ENCODE measurements at regions not wholly inside any gene's neighbourhood (a gene's known extent, or its start where the extent isn't known, plus 50 kb on each side); places are given as distances from the start of the nearest gene placed in this dataset.

GRCh38 chr7:46035166-46035565, 114.1 kb upstream of the IGFBP3 start:
- FAIRE-seq (no peak), ATAC-seq (no peak)
- intact Hi-C loops (cut with DNase I) = no loop called here

GRCh38 chr7:46034056-46034768, 113.1 kb upstream of the IGFBP3 start:
- Histone ChIP-seq H3K4me1 (no peaks in the 10 kb centered on the region), H3K27ac (no peak overlapping the region), H3K27me3 (no peaks in the 10 kb centered on the region), H3K9me3 (no peaks in the 10 kb centered on the region), H3K36me3 (no peaks in the 10 kb centered on the region), H3K4me3 (no peak overlapping the region)
- WGBS, 2 donors = 47 to 64% methylated on average over 5 of the region's 5 CpGs
- no peak for DNase-seq
- no peak for TF ChIP-seq CTCF (IDR thresholded peaks at IDR 0.05)
- no peak for ATAC-seq
- no peak for FAIRE-seq
- intact Hi-C loops (cut with DNase I) = no loop called here

More at GRCh38 chr7:46035166-46035565, 114.1 kb upstream of the IGFBP3 start:
- Histone ChIP-seq H3K27ac (no peak overlapping the region), H3K9me3 (no peaks in the 10 kb centered on the region), H3K4me3 (no peak overlapping the region), H3K36me3 (no peaks in the 10 kb centered on the region), H3K27me3 (no peaks in the 10 kb centered on the region), H3K4me1 (no peaks in the 10 kb centered on the region)
- WGBS, 2 donors = 84 to 89% methylated on average over 1 of the region's 1 CpG
- no peak for TF ChIP-seq CTCF (IDR thresholded peaks at IDR 0.05)
- DNase-seq = no peak

GRCh38 chr7:46033592-46033991, 112.5 kb upstream of the IGFBP3 start:
- no peak for ATAC-seq
- no peak for FAIRE-seq
- Histone ChIP-seq H3K4me3 (no peak overlapping the region), H3K36me3 (no peaks in the 10 kb centered on the region), H3K4me1 (no peaks in the 10 kb centered on the region), H3K9me3 (no peaks in the 10 kb centered on the region), H3K27me3 (no peaks in the 10 kb centered on the region), H3K27ac (no peak overlapping the region)
- no peak for DNase-seq
- intact Hi-C loops (cut with DNase I) = no loop called here
- TF ChIP-seq CTCF (IDR thresholded peaks at IDR 0.05) = no peak
- 87 to 91% methylated on average over 6 of the region's 6 CpGs for WGBS, 2 donors

GRCh38 chr7:46032942-46033341, 111.9 kb upstream of the IGFBP3 start:
- ATAC-seq (no peak), FAIRE-seq (no peak), DNase-seq (no peak)
- no peak overlapping the region for H3K4me3 ChIP-seq
- H3K27ac ChIP-seq = no peak overlapping the region
- intact Hi-C loops (cut with DNase I) = no loop called here
- TF ChIP-seq CTCF (IDR thresholded peaks at IDR 0.05) = no peak
- no peaks in the 10 kb centered on the region for H3K9me3 ChIP-seq
- H3K4me1 ChIP-seq = no peaks in the 10 kb centered on the region
- WGBS, 2 donors = 91 to 97% methylated on average over 2 of the region's 2 CpGs
- H3K36me3 ChIP-seq = no peaks in the 10 kb centered on the region
- no peaks in the 10 kb centered on the region for H3K27me3 ChIP-seq

GRCh38 chr7:46032353-46032752, 111.3 kb upstream of the IGFBP3 start:
- no peak for TF ChIP-seq CTCF (IDR thresholded peaks at IDR 0.05)
- no peak for DNase-seq
- H3K4me3 ChIP-seq = no peak overlapping the region
- WGBS, 2 donors = 67 to 74% methylated on average over 6 of the region's 6 CpGs
- intact Hi-C loops (cut with DNase I) = no loop called here
- H3K36me3 ChIP-seq = no peaks in the 10 kb centered on the region
- no peaks in the 10 kb centered on the region for H3K4me1 ChIP-seq
- H3K27ac ChIP-seq = no peak overlapping the region
- no peaks in the 10 kb centered on the region for H3K9me3 ChIP-seq
- H3K27me3 ChIP-seq = no peaks in the 10 kb centered on the region
- no peak for ATAC-seq
- no peak for FAIRE-seq
